IMR-90 (cell line): ENCODE measurements at regions not wholly inside any gene's neighbourhood (a gene's known extent, or its start where the extent isn't known, plus 50 kb on each side); places are given as distances from the start of the nearest gene placed in this dataset.

Experiments
- ATAC-seq: fragments of 200-7000 bp; cut with Tn5 transposase; 2 replicates; pipeline ENCODE4 v1.9.1; 2020; ENCODE audit warnings: low read depth, mild to moderate bottlenecking, moderate library complexity
- BruUV-seq: library from RNA; stranded (reverse); fragments of 400-500 nt; replicated peaks from 2 replicates; lab custom pipeline; 2021; lab: Mats Ljungman, UMichigan
- CTCF ChIA-PET: fragments of 300-600 bp; formaldehyde crosslinking; extraction: SDS; loops from one replicate; lab custom pipeline; 2021; ENCODE audit warnings: antibody characterized with exemption; lab: Yijun Ruan, JAX
- POLR2A ChIA-PET: fragments of 300-600 bp; sonication (Branson Sonifier 250); formaldehyde crosslinking; loops from one replicate; lab custom pipeline; 2022; ENCODE audit warnings: antibody characterized with exemption; ENCODE audit not compliant: unreplicated experiment; lab: Charles Lee
- DNase-seq: peaks from one replicate; pipeline ENCODE4 v3.0.0; 2013
- H2AFZ ChIP-seq: replicated peaks from 2 replicates; pipeline ENCODE3; 2013; ENCODE audit warnings: low read length, mild to moderate bottlenecking; ENCODE audit not compliant: poor library complexity
- H2AK5ac ChIP-seq: 2 replicates; pipeline ENCODE4 v1.6.1; 2013; ENCODE audit warnings: low read depth, low read length, inconsistent platforms
- H2AK9ac ChIP-seq: replicated peaks from 2 replicates; pipeline ENCODE3; 2013; ENCODE audit warnings: mild to moderate bottlenecking, low read depth, low read length, moderate library complexity; ENCODE audit not compliant: poor library complexity
- H2BK120ac ChIP-seq: 2 replicates; pipeline ENCODE4 v1.6.1; 2013; ENCODE audit warnings: low read depth, low read length, inconsistent platforms
- H2BK15ac ChIP-seq: 3 replicates; pipeline ENCODE4 v1.6.1; 2013; ENCODE audit warnings: low read depth, low read length, inconsistent platforms
- H2BK20ac ChIP-seq: 2 replicates; pipeline ENCODE4 v1.6.1; 2013; ENCODE audit warnings: low read depth, mild to moderate bottlenecking, inconsistent platforms, low read length, moderate library complexity
- H2BK5ac ChIP-seq: 2 replicates; pipeline ENCODE4 v1.6.1; 2013; ENCODE audit warnings: mild to moderate bottlenecking, low read depth, low read length, inconsistent platforms; ENCODE audit not compliant: poor library complexity, severe bottlenecking
- H3K14ac ChIP-seq: replicated peaks from 2 replicates; pipeline ENCODE4 v1.6.1; 2013; ENCODE audit warnings: low read depth, low read length, inconsistent platforms
- H3K18ac ChIP-seq: 2 replicates; pipeline ENCODE4 v1.6.1; 2013; ENCODE audit warnings: low read depth, low read length, control low read depth
- H3K23ac ChIP-seq: 2 replicates; pipeline ENCODE4 v1.6.1; 2013; ENCODE audit warnings: low read depth, low read length, inconsistent platforms
- H3K27ac ChIP-seq: 2 replicates; pipeline ENCODE4 v1.5.1; 2013; ENCODE audit warnings: mild to moderate bottlenecking, control low read depth, low read length; ENCODE audit not compliant: insufficient read depth
- H3K27me3 ChIP-seq: 2 replicates; pipeline ENCODE4 v1.6.1; 2013; ENCODE audit warnings: low read length; ENCODE audit not compliant: control insufficient read depth, insufficient read depth
- H3K36me3 ChIP-seq: 2 replicates; pipeline ENCODE4 v1.6.1; 2013; ENCODE audit warnings: low read length, mixed read lengths; ENCODE audit not compliant: control insufficient read depth, insufficient read depth
- H3K4ac ChIP-seq: 2 replicates; pipeline ENCODE4 v1.6.1; 2013; ENCODE audit warnings: low read depth, low read length, inconsistent platforms
- H3K4me1 ChIP-seq: 2 replicates; pipeline ENCODE4 v1.6.1; 2013; ENCODE audit warnings: low read length, mixed read lengths; ENCODE audit not compliant: control insufficient read depth, insufficient read depth
- H3K4me2 ChIP-seq: 2 replicates; pipeline ENCODE4 v1.6.1; 2013; ENCODE audit warnings: low read depth, mild to moderate bottlenecking, control low read depth, low read length, moderate library complexity
- H3K4me3 ChIP-seq: 2 replicates; pipeline ENCODE4 v1.5.1; 2013; ENCODE audit warnings: low read depth, mild to moderate bottlenecking, control low read depth, low read length, moderate library complexity; ENCODE audit not compliant: insufficient read depth
- H3K56ac ChIP-seq: 2 replicates; pipeline ENCODE4 v1.6.1; 2013; ENCODE audit warnings: low read length, inconsistent platforms; ENCODE audit not compliant: insufficient read depth; ENCODE audit errors: extremely low read depth
- H3K79me1 ChIP-seq, 2 experiments: 2 replicates each; pipeline ENCODE4 v1.6.1; 2013; ENCODE audit warnings: low read length in 2 of 2, inconsistent platforms in 1 of 2, low read depth in 1 of 2
- H3K9ac ChIP-seq: 2 replicates; pipeline ENCODE4 v1.6.1; 2013; ENCODE audit warnings: low read depth, low read length, control low read depth
- H3K9me1 ChIP-seq: 2 replicates; pipeline ENCODE4 v1.6.1; 2013; ENCODE audit warnings: low read length, inconsistent platforms; ENCODE audit not compliant: insufficient read depth
- H3K9me3 ChIP-seq: 2 replicates; pipeline ENCODE4 v1.6.1; 2013; ENCODE audit warnings: low read length; ENCODE audit not compliant: control insufficient read depth, insufficient read depth
- H4K20me1 ChIP-seq: 2 replicates; pipeline ENCODE4 v1.6.1; 2013; ENCODE audit warnings: low read length, inconsistent platforms; ENCODE audit not compliant: insufficient read depth
- H4K5ac ChIP-seq: 2 replicates; pipeline ENCODE4 v1.6.1; 2013; ENCODE audit warnings: mild to moderate bottlenecking, low read depth, low read length, control low read depth
- H4K8ac ChIP-seq, 2 experiments: 2 replicates each; pipeline ENCODE4 v1.6.1; 2013; ENCODE audit warnings: low read depth in 2 of 2, low read length in 2 of 2, control low read depth in 1 of 2, inconsistent platforms in 1 of 2
- H4K91ac ChIP-seq: 2 replicates; pipeline ENCODE4 v1.6.1; 2013; ENCODE audit warnings: low read depth, low read length, inconsistent platforms; ENCODE audit not compliant: insufficient read depth
- BHLHE40 ChIP-seq: fragments of 150-350 bp; IDR thresholded peaks from 2 replicates; pipeline ENCODE4 v1.6.1; 2016; ENCODE audit warnings: mild to moderate bottlenecking, low read depth, low read length
- CEBPB ChIP-seq: IDR thresholded peaks from 2 replicates; pipeline ENCODE4 v1.6.1; 2012; ENCODE audit warnings: low read depth, low read length, improper control_type of control experiment
- CHD1 ChIP-seq: IDR thresholded peaks from 2 replicates; pipeline ENCODE4 v1.6.1; 2012; ENCODE audit warnings: low read depth, low read length, improper control_type of control experiment
- CTCF ChIP-seq: conservative IDR thresholded peaks from 2 replicates; pipeline ENCODE4 v1.5.1; 2012; ENCODE audit warnings: mild to moderate bottlenecking, low read depth, low read length, improper control_type of control experiment
- ELK1 ChIP-seq: fragments of 150-350 bp; IDR thresholded peaks from 2 replicates; pipeline ENCODE4 v1.6.1; 2016; ENCODE audit warnings: low read depth, mild to moderate bottlenecking, low read length, moderate library complexity, borderline replicate concordance
- FOS ChIP-seq: fragments of 150-350 bp; IDR thresholded peaks from 2 replicates; pipeline ENCODE4 v1.6.1; 2016; ENCODE audit warnings: low read depth, low read length
- MAFK ChIP-seq: IDR thresholded peaks from 2 replicates; pipeline ENCODE4 v1.6.1; 2012; ENCODE audit warnings: low read depth, low read length, improper control_type of control experiment
- MAZ ChIP-seq: IDR thresholded peaks from 2 replicates; pipeline ENCODE4 v1.6.1; 2012; ENCODE audit warnings: low read depth, mild to moderate bottlenecking, low read length, improper control_type of control experiment, moderate library complexity, borderline replicate concordance
- MXI1 ChIP-seq: IDR thresholded peaks from 2 replicates; pipeline ENCODE4 v1.6.1; 2012; ENCODE audit warnings: low read depth, mild to moderate bottlenecking, low read length, moderate library complexity, borderline replicate concordance
- NFE2L2 ChIP-seq: fragments of 150-350 bp; IDR thresholded peaks from 2 replicates; pipeline ENCODE4 v1.6.1; 2016; ENCODE audit warnings: low read depth, mild to moderate bottlenecking, low read length
- POLR2A ChIP-seq: IDR thresholded peaks from 2 replicates; pipeline ENCODE4 v1.6.1; 2012; ENCODE audit warnings: mild to moderate bottlenecking, low read depth, low read length
- RAD21 ChIP-seq: IDR thresholded peaks from 2 replicates; pipeline ENCODE4 v1.6.1; 2012; ENCODE audit warnings: low read length, improper control_type of control experiment
- RCOR1 ChIP-seq: IDR thresholded peaks from 2 replicates; pipeline ENCODE4 v1.6.1; 2012; ENCODE audit warnings: mild to moderate bottlenecking, low read length, improper control_type of control experiment; ENCODE audit not compliant: insufficient replicate concordance
- RFX5 ChIP-seq: IDR thresholded peaks from 2 replicates; pipeline ENCODE4 v1.8.0; 2012; ENCODE audit warnings: low read depth, mild to moderate bottlenecking, low read length, moderate library complexity
- SMC3 ChIP-seq: fragments of 150-350 bp; IDR thresholded peaks from 2 replicates; pipeline ENCODE4 v1.6.1; 2016; ENCODE audit warnings: low read depth, mild to moderate bottlenecking, antibody characterized with exemption, low read length, moderate library complexity
- USF2 ChIP-seq: fragments of 150-350 bp; IDR thresholded peaks from 2 replicates; pipeline ENCODE4 v1.6.1; 2017; ENCODE audit warnings: mild to moderate bottlenecking, antibody characterized with exemption, low read length, low read depth
- WGBS, 2 experiments: methylation state at CpG; one replicate each; pipeline versions ENCODE4 v1.1.5 to v1.1.7; 2013; ENCODE audit warnings: missing lambda C conversion rate in 2 of 2; ENCODE audit not compliant: insufficient read length in 1 of 2; ENCODE audit errors: extremely low coverage in 2 of 2; 5-methylcytosine and 5-hydroxymethylcytosine counted together
- dilution Hi-C: fragments of 300-500 bp; cut with HindIII; formaldehyde crosslinking; loops from one replicate; pipeline ENCODE4 v1.14.3; 2018; ENCODE audit warnings: low sequenced_read_pairs; ENCODE audit not compliant: unreplicated experiment
- in situ Hi-C: fragments of 300-500 bp; cut with MboI; formaldehyde crosslinking; loops from 3 replicates; pipeline ENCODE4 v1.14.3; 2019; ENCODE audit warnings: low sequenced_read_pairs, inconsistent platforms, mixed read lengths
- intact Hi-C: fragments of 100-400 bp; cut with micrococcal nuclease; formaldehyde crosslinking; loops from 2 replicates; pipeline ENCODE4 v1.10.0; 2022

- TF ChIP-seq USF2 (no peak), SMC3 (no peak), NFE2L2 (no peak), RAD21 (no peak), POLR2A (no peak), MAZ (no peak), MXI1 (no peak), ELK1 (no peak), CEBPB (no peak), CHD1 (no peak), MAFK (no peak), FOS (no peak), RFX5 (no peak), CTCF (no peak), RCOR1 (no peak), BHLHE40 (no peak)
- Histone ChIP-seq H2AK9ac (no peak overlapping the region), H2BK120ac (no peak overlapping the region), H3K36me3 (no peaks in the 10 kb centered on the region), H3K4me1 (no peaks in the 10 kb centered on the region), H4K5ac (no peak overlapping the region), H3K27ac (no peak overlapping the region), H3K79me1 (no peaks in the 10 kb centered on the region), H3K56ac (no peak overlapping the region), H2BK20ac (no peak overlapping the region), H3K23ac (no peak overlapping the region), H2AFZ (no peak overlapping the region), H3K27me3 (no peaks in the 10 kb centered on the region), H3K9ac (no peak overlapping the region), H3K4me3 (no peak overlapping the region), H3K9me1 (no peaks in the 10 kb centered on the region), H3K14ac (no peak overlapping the region), H3K4ac (no peak overlapping the region), H3K9me3 (no peaks in the 10 kb centered on the region), H4K20me1 (no peaks in the 10 kb centered on the region), H4K91ac (no peak overlapping the region), H2BK15ac (no peak overlapping the region), H3K18ac (no peak overlapping the region), H4K8ac (no peak overlapping the region), H3K4me2 (no peak overlapping the region), H2BK5ac (no peak overlapping the region), H2AK5ac (no peak overlapping the region)
- CTCF ChIA-PET: no interaction called here
- no CpG with 5 or more reads among the region's 1 CpG for WGBS, 2 experiments
- POLR2A ChIA-PET: interaction anchor here (0.6 kb wide), 1 partner anchor 651 kb away, joined by 4 read pairs; no protein-coding TSS in a partner anchor
- intact Hi-C loops (no loop called here), dilution Hi-C loops (no loop called here), in situ Hi-C loops (no loop called here)
- DNase-seq: no peak
- ATAC-seq: no peak
- BruUV-seq: no TSS peak
These were observed 651.5 kb downstream of the MAFB start for GRCh38 chr20:40037511-40037910.
